B cell (primary cell): ENCODE measurements at regions not wholly inside any gene's neighbourhood (a gene's known extent, or its start where the extent isn't known, plus 50 kb on each side); places are given as distances from the start of the nearest gene placed in this dataset.

Source experiments
- ATAC-seq: fragments of 200-7000 bp; cut with Tn5 transposase; one replicate; pipeline ENCODE4 v1.10.0; 2021; ENCODE audit warnings: low read depth, mild to moderate bottlenecking, moderate number of reproducible peaks, moderate library complexity
- CTCF ChIA-PET: fragments of 350-600 bp; sonication (Branson Sonifier 250); formaldehyde crosslinking; loops from one replicate; lab custom pipeline; 2021; ENCODE audit warnings: antibody characterized with exemption, inconsistent platforms; lab: Charles Lee
- POLR2A ChIA-PET: fragments of 350-600 bp; sonication (Branson Sonifier 250); formaldehyde crosslinking; loops from one replicate; lab custom pipeline; 2021; ENCODE audit warnings: antibody characterized with exemption; lab: Charles Lee
- DNase-seq: peaks from one replicate; pipeline ENCODE4 v3.0.0; 2013
- H2AFZ ChIP-seq: 2 replicates; pipeline ENCODE4 v1.6.1; 2012; ENCODE audit warnings: mild to moderate bottlenecking, low read depth, low read length; ENCODE audit not compliant: insufficient read depth, poor library complexity, severe bottlenecking
- H3K27ac ChIP-seq, 2 donors: 1 replicate in 1 of 2; 2 replicates in 1 of 2; pipeline ENCODE4 v1.5.1; 2012 to 2013; ENCODE audit warnings: low read length in 2 of 2, mild to moderate bottlenecking in 2 of 2, moderate library complexity in 1 of 2
- H3K27me3 ChIP-seq, 4 experiments: fragments of 200-600 bp in 1 of 4; sonication (generic) in 1 of 4; replicated peaks in 1 of 4; 1 replicate in 2 of 4; 2 replicates in 2 of 4; pipeline versions ENCODE4 v1.6.1 to v1.7.0; 2013 to 2016; ENCODE audit warnings: low read length in 3 of 4, mild to moderate bottlenecking in 2 of 4, mixed read lengths in 1 of 4, moderate library complexity in 1 of 4; ENCODE audit not compliant: insufficient read depth in 4 of 4, control insufficient read depth in 3 of 4; ENCODE audit errors: control extremely low read depth in 1 of 4
- H3K36me3 ChIP-seq, 2 experiments: replicated peaks in 1 of 2; 1 replicate in 1 of 2; 2 replicates in 1 of 2; pipeline versions ENCODE4 v1.6.1 to v1.7.1; 2013; ENCODE audit warnings: low read length in 1 of 2; ENCODE audit not compliant: insufficient read depth in 2 of 2, control insufficient read depth in 1 of 2; ENCODE audit errors: control extremely low read depth in 1 of 2, extremely low read depth in 1 of 2
- H3K4me1 ChIP-seq, 2 donors: fragments of 200-600 bp in 1 of 2; sonication (generic) in 1 of 2; 1 replicate in 1 of 2; 2 replicates in 1 of 2; pipeline versions ENCODE4 v1.5.1 to v1.6.1; 2013 to 2017; ENCODE audit warnings: low read length in 2 of 2; ENCODE audit not compliant: control insufficient read depth in 2 of 2, insufficient read depth in 2 of 2
- H3K4me2 ChIP-seq: replicated peaks from 2 replicates; pipeline ENCODE3; 2012; ENCODE audit warnings: mild to moderate bottlenecking, low read depth, low read length; ENCODE audit not compliant: poor library complexity, severe bottlenecking
- H3K4me3 ChIP-seq, 5 experiments: fragments of 200-600 bp in 1 of 5; sonication (generic) in 1 of 5; 1 replicate in 3 of 5; 2 replicates in 2 of 5; pipeline versions ENCODE4 v1.5.1 to v1.7.0; 2011 to 2016; ENCODE audit warnings: low read length in 4 of 5, mild to moderate bottlenecking in 4 of 5, low read depth in 2 of 5, control low read depth in 1 of 5, moderate library complexity in 1 of 5; ENCODE audit not compliant: insufficient read depth in 1 of 5; ENCODE audit errors: control extremely low read depth in 1 of 5, extremely low read depth in 1 of 5
- H3K79me2 ChIP-seq: fragments of 200-600 bp; sonication (generic); one replicate; pipeline ENCODE4 v1.6.0; 2016; ENCODE audit warnings: low read length; ENCODE audit not compliant: control insufficient read depth, insufficient read depth
- H3K9ac ChIP-seq: fragments of 200-600 bp; sonication (generic); 2 replicates; pipeline ENCODE4 v1.6.1; 2017; ENCODE audit warnings: mild to moderate bottlenecking, low read length, moderate library complexity
- H3K9me3 ChIP-seq, 3 donors: one replicate each; pipeline versions ENCODE4 v1.6.1 to v1.7.1; 2013; ENCODE audit warnings: low read length in 2 of 3; ENCODE audit not compliant: control insufficient read depth in 2 of 3, insufficient read depth in 1 of 3; ENCODE audit errors: control extremely low read depth in 1 of 3
- H4K20me1 ChIP-seq: 2 replicates; pipeline ENCODE4 v1.6.0; 2012; ENCODE audit warnings: mild to moderate bottlenecking, low read length; ENCODE audit not compliant: insufficient read depth, control insufficient read depth, poor library complexity, severe bottlenecking
- H3K27ac Mint-ChIP-seq: one replicate; pipeline ENCODE4 v1.8.0; 2021; ENCODE audit warnings: mixed read lengths
- H3K27me3 Mint-ChIP-seq: one replicate; pipeline ENCODE4 v1.8.0; 2021; ENCODE audit warnings: mixed read lengths
- H3K4me1 Mint-ChIP-seq: one replicate; pipeline ENCODE4 v1.8.0; 2021; ENCODE audit warnings: mixed read lengths
- H3K4me3 Mint-ChIP-seq: one replicate; pipeline ENCODE4 v1.8.0; 2021; ENCODE audit warnings: mixed read lengths
- H3K9me3 Mint-ChIP-seq: one replicate; pipeline ENCODE4 v1.8.0; 2022; ENCODE audit warnings: mixed read lengths; ENCODE audit not compliant: insufficient read depth
- CTCF ChIP-seq: fragments of 200-600 bp; IDR thresholded peaks from one replicate; pipeline ENCODE4 v1.8.0; 2022; ENCODE audit warnings: antibody characterized with exemption, mild to moderate bottlenecking
- EZH2 ChIP-seq: IDR thresholded peaks from 2 replicates; pipeline ENCODE4 v1.6.1; 2012; ENCODE audit warnings: borderline replicate concordance, low read depth, mild to moderate bottlenecking, moderate library complexity, low read length; ENCODE audit not compliant: insufficient read depth, poor library complexity, severe bottlenecking
- WGBS: methylation state at CpG from one replicate; pipeline ENCODE4 v1.1.5; 2013; ENCODE audit warnings: missing lambda C conversion rate; ENCODE audit not compliant: insufficient coverage; 5-methylcytosine and 5-hydroxymethylcytosine counted together
- intact Hi-C: fragments of 100-400 bp; cut with micrococcal nuclease; formaldehyde crosslinking; loops from one replicate; pipeline ENCODE4 v1.10.0; 2022

GRCh38 chr1:102758418-102758817 is 349.9 kb downstream of the COL11A1 start:
- Histone ChIP-seq H2AFZ (no peak overlapping the region), H4K20me1 (no peaks in the 10 kb centered on the region), H3K4me1 (no peaks in the 10 kb centered on the region), H3K27me3 (no peaks in the 10 kb centered on the region), H3K36me3 (no peaks in the 10 kb centered on the region), H3K79me2 (no peaks in the 10 kb centered on the region), H3K4me3 (no peak overlapping the region), H3K9ac (no peak overlapping the region), H3K4me2 (no peak overlapping the region), H3K9me3 (no peaks in the 10 kb centered on the region), H3K27ac (no peak overlapping the region)
- intact Hi-C loops: no loop called here
- H3K27me3 Mint-ChIP-seq: no peaks in the 10 kb centered on the region
- no peak overlapping the region for H3K27ac Mint-ChIP-seq
- ATAC-seq: no peak
- H3K4me3 Mint-ChIP-seq: no peak overlapping the region
- POLR2A ChIA-PET: no interaction called here
- no peak for DNase-seq
- H3K9me3 Mint-ChIP-seq: peaks cover 4% of the 10 kb centered on the region
- 60% methylated on average over 1 of the region's 1 CpG for WGBS
- TF ChIP-seq CTCF (no peak), EZH2 (no peak)
- H3K4me1 Mint-ChIP-seq: no peaks in the 10 kb centered on the region
- CTCF ChIA-PET: no interaction called here

DNA sequence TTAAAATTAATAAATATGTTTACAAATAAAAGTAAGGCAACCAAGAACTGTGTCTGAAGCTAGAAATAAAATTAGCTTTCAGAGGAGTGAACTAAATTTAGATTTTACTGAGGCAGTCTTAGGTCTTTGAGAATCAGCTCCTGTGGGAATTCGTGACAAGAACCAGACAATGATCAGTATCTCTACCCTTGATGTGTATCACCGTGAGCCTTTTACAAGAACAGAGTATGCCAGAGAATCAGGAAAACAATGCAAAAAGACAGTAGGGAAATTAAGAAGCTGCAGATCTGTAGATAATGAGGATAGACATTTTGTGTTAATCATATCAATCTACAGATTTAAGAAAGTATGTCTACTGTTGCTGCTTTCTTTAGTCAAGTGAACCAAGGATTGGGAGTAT is 351.0 kb downstream of the COL11A1 start:
- Mint-ChIP-seq H3K4me3 (no peak overlapping the region), H3K9me3 (peaks cover 4% of the 10 kb centered on the region), H3K27ac (no peak overlapping the region), H3K27me3 (no peaks in the 10 kb centered on the region), H3K4me1 (no peaks in the 10 kb centered on the region)
- Histone ChIP-seq H2AFZ (no peak overlapping the region), H3K9ac (no peak overlapping the region), H3K4me3 (no peak overlapping the region), H3K36me3 (no peaks in the 10 kb centered on the region), H3K27ac (no peak overlapping the region), H3K79me2 (no peaks in the 10 kb centered on the region), H3K9me3 (no peaks in the 10 kb centered on the region), H3K4me1 (no peaks in the 10 kb centered on the region), H4K20me1 (no peaks in the 10 kb centered on the region), H3K4me2 (no peak overlapping the region), H3K27me3 (no peaks in the 10 kb centered on the region)
- no peak for DNase-seq
- no peak for TF ChIP-seq EZH2
- no peak for TF ChIP-seq CTCF
- CTCF ChIA-PET: no interaction called here
- no peak for ATAC-seq
- intact Hi-C loops: no loop called here
- POLR2A ChIA-PET: no interaction called here
- WGBS: no CpG with 5 or more reads among the region's 2 CpGs
